HEK293 (cell line): ENCODE measurements at regions not wholly inside any gene's neighbourhood (a gene's known extent, or its start where the extent isn't known, plus 50 kb on each side); places are given as distances from the start of the nearest gene placed in this dataset.

Experiments used
- CTCF ChIA-PET: fragments of 350-600 bp; formaldehyde crosslinking; extraction: SDS; loops from one replicate; lab custom pipeline; 2021; ENCODE audit warnings: antibody characterized with exemption; lab: Yijun Ruan, JAX
- POLR2A ChIA-PET: fragments of 300-600 bp; formaldehyde crosslinking; extraction: SDS; loops from one replicate; lab custom pipeline; 2020; ENCODE audit warnings: antibody characterized with exemption, inconsistent platforms; lab: Yijun Ruan, JAX
- H3K27ac ChIP-seq: fragments of 200-500 bp; sonication (Bioruptor generic); 2 replicates; pipeline ENCODE4 v1.5.1; 2014; ENCODE audit warnings: low read depth, low read length, control low read depth, inconsistent platforms; ENCODE audit errors: extremely low read depth
- H3K36me3 ChIP-seq, 2 experiments: fragments of 200-500 bp in 1 of 2; sonication (Bioruptor generic) in 1 of 2; 1 replicate in 1 of 2; 2 replicates in 1 of 2; pipeline ENCODE4 v1.5.1; 2014 to 2017; ENCODE audit warnings: inconsistent platforms in 2 of 2, low read length in 2 of 2; ENCODE audit not compliant: control insufficient read depth in 2 of 2, insufficient read depth in 1 of 2
- H3K4me1 ChIP-seq: fragments of 200-500 bp; sonication (Bioruptor generic); 2 replicates; pipeline ENCODE4 v1.5.1; 2014; ENCODE audit warnings: mild to moderate bottlenecking, low read length, inconsistent platforms; ENCODE audit not compliant: control insufficient read depth, insufficient read depth
- H3K4me3 ChIP-seq: 2 replicates; pipeline ENCODE4 v1.5.1; 2011; ENCODE audit warnings: low read depth, mild to moderate bottlenecking, control low read depth, low read length, moderate library complexity
- H3K9me3 ChIP-seq: fragments of 200-500 bp; sonication (Bioruptor generic); 2 replicates; pipeline ENCODE4 v1.5.1; 2014; ENCODE audit warnings: low read depth, low read length, inconsistent platforms; ENCODE audit not compliant: control insufficient read depth, insufficient read depth
- BCL6B ChIP-seq: fragments of 450-650 bp; formaldehyde crosslinking; IDR thresholded peaks from 2 replicates; pipeline ENCODE4 v1.5.1; 2017; ENCODE audit warnings: missing biosample characterization, missing genetic modification characterization
- FEZF1 ChIP-seq: fragments of 450-650 bp; formaldehyde crosslinking; IDR thresholded peaks from 2 replicates; pipeline ENCODE4 v1.5.1; 2016; ENCODE audit warnings: missing biosample characterization, missing genetic modification characterization
- KLF17 ChIP-seq: fragments of 450-650 bp; formaldehyde crosslinking; IDR thresholded peaks from 2 replicates; pipeline ENCODE4 v1.5.1; 2016; ENCODE audit warnings: missing biosample characterization, missing genetic modification characterization
- REPIN1 ChIP-seq: fragments of 450-650 bp; formaldehyde crosslinking; IDR thresholded peaks from 2 replicates; pipeline ENCODE4 v1.5.1; 2017; ENCODE audit warnings: missing biosample characterization, missing genetic modification characterization, low read depth
- TCF7L2 ChIP-seq: IDR thresholded peaks from 2 replicates; pipeline ENCODE4 v1.6.1; 2011; ENCODE audit warnings: low read depth, mild to moderate bottlenecking, inconsistent platforms, low read length, moderate library complexity, borderline replicate concordance
- ZBTB20 ChIP-seq: fragments of 450-650 bp; formaldehyde crosslinking; IDR thresholded peaks from 2 replicates; pipeline ENCODE4 v1.5.1; 2016; ENCODE audit warnings: missing biosample characterization, missing genetic modification characterization
- ZFP41 ChIP-seq: fragments of 450-650 bp; formaldehyde crosslinking; IDR thresholded peaks from 2 replicates; pipeline ENCODE4 v1.5.1; 2016; ENCODE audit warnings: missing biosample characterization, missing genetic modification characterization, borderline replicate concordance
- ZFP69B ChIP-seq: fragments of 450-650 bp; formaldehyde crosslinking; IDR thresholded peaks from 2 replicates; pipeline ENCODE4 v1.5.1; 2016; ENCODE audit warnings: missing biosample characterization, missing genetic modification characterization
- ZNF10 ChIP-seq: fragments of 450-650 bp; formaldehyde crosslinking; IDR thresholded peaks from 2 replicates; pipeline ENCODE4 v1.5.1; 2017; ENCODE audit warnings: missing biosample characterization, missing genetic modification characterization
- ZNF133 ChIP-seq: fragments of 450-650 bp; formaldehyde crosslinking; IDR thresholded peaks from 2 replicates; pipeline ENCODE4 v1.5.1; 2016; ENCODE audit warnings: missing biosample characterization, missing genetic modification characterization
- ZNF155 ChIP-seq: fragments of 450-650 bp; formaldehyde crosslinking; IDR thresholded peaks from 2 replicates; pipeline ENCODE4 v1.5.1; 2016; ENCODE audit warnings: missing biosample characterization, missing genetic modification characterization
- ZNF175 ChIP-seq: fragments of 450-650 bp; formaldehyde crosslinking; IDR thresholded peaks from 2 replicates; pipeline ENCODE4 v1.5.1; 2016; ENCODE audit warnings: missing biosample characterization, missing genetic modification characterization
- ZNF18 ChIP-seq: fragments of 450-650 bp; formaldehyde crosslinking; IDR thresholded peaks from 2 replicates; pipeline ENCODE4 v1.5.1; 2016; ENCODE audit warnings: missing biosample characterization, missing genetic modification characterization
- ZNF248 ChIP-seq: fragments of 450-650 bp; formaldehyde crosslinking; IDR thresholded peaks from 2 replicates; pipeline ENCODE4 v1.5.1; 2017; ENCODE audit warnings: missing biosample characterization, missing genetic modification characterization
- ZNF473 ChIP-seq: fragments of 450-650 bp; formaldehyde crosslinking; IDR thresholded peaks from 2 replicates; pipeline ENCODE4 v1.5.1; 2017; ENCODE audit warnings: missing biosample characterization, missing genetic modification characterization
- ZNF510 ChIP-seq: fragments of 450-650 bp; formaldehyde crosslinking; IDR thresholded peaks from 2 replicates; pipeline ENCODE4 v1.5.1; 2018; ENCODE audit warnings: mild to moderate bottlenecking, missing genetic modification characterization, missing biosample characterization; ENCODE audit not compliant: insufficient replicate concordance
- ZSCAN23 ChIP-seq: fragments of 450-650 bp; formaldehyde crosslinking; IDR thresholded peaks from 2 replicates; pipeline ENCODE4 v1.5.1; 2016; ENCODE audit warnings: missing biosample characterization, missing genetic modification characterization
- ZXDB ChIP-seq: fragments of 450-650 bp; formaldehyde crosslinking; IDR thresholded peaks from 2 replicates; pipeline ENCODE4 v1.5.1; 2016; ENCODE audit warnings: missing biosample characterization, missing genetic modification characterization
- TF ChIP-seq, protein P1 (sequence below): fragments of 450-650 bp; formaldehyde crosslinking; IDR thresholded peaks from 2 replicates; pipeline ENCODE4 v1.5.1; 2016; ENCODE audit warnings: missing biosample characterization, missing genetic modification characterization, borderline replicate concordance
- TF ChIP-seq, protein P2 (sequence below): fragments of 450-650 bp; formaldehyde crosslinking; IDR thresholded peaks from 2 replicates; pipeline ENCODE4 v1.5.1; 2017; ENCODE audit warnings: missing biosample characterization, missing genetic modification characterization
- TF ChIP-seq, protein P3 (sequence below): IDR thresholded peaks from 2 replicates; pipeline ENCODE4 v1.6.1; 2011; ENCODE audit warnings: mild to moderate bottlenecking, low read depth, low read length, borderline replicate concordance

GRCh38 chr2:186325827-186326535, 160.1 kb upstream of the ZC3H15 start:
- Histone ChIP-seq H3K27ac (no peak overlapping the region), H3K4me1 (no peaks in the 10 kb centered on the region), H3K4me3 (no peak overlapping the region), H3K36me3 (no peaks in the 10 kb centered on the region), H3K9me3 (no peaks in the 10 kb centered on the region)
- no peak for TF ChIP-seq TCF7L2
- no peak for TF ChIP-seq REPIN1 (tag by site-specific recombination)
- TF ChIP-seq, protein P1, sequence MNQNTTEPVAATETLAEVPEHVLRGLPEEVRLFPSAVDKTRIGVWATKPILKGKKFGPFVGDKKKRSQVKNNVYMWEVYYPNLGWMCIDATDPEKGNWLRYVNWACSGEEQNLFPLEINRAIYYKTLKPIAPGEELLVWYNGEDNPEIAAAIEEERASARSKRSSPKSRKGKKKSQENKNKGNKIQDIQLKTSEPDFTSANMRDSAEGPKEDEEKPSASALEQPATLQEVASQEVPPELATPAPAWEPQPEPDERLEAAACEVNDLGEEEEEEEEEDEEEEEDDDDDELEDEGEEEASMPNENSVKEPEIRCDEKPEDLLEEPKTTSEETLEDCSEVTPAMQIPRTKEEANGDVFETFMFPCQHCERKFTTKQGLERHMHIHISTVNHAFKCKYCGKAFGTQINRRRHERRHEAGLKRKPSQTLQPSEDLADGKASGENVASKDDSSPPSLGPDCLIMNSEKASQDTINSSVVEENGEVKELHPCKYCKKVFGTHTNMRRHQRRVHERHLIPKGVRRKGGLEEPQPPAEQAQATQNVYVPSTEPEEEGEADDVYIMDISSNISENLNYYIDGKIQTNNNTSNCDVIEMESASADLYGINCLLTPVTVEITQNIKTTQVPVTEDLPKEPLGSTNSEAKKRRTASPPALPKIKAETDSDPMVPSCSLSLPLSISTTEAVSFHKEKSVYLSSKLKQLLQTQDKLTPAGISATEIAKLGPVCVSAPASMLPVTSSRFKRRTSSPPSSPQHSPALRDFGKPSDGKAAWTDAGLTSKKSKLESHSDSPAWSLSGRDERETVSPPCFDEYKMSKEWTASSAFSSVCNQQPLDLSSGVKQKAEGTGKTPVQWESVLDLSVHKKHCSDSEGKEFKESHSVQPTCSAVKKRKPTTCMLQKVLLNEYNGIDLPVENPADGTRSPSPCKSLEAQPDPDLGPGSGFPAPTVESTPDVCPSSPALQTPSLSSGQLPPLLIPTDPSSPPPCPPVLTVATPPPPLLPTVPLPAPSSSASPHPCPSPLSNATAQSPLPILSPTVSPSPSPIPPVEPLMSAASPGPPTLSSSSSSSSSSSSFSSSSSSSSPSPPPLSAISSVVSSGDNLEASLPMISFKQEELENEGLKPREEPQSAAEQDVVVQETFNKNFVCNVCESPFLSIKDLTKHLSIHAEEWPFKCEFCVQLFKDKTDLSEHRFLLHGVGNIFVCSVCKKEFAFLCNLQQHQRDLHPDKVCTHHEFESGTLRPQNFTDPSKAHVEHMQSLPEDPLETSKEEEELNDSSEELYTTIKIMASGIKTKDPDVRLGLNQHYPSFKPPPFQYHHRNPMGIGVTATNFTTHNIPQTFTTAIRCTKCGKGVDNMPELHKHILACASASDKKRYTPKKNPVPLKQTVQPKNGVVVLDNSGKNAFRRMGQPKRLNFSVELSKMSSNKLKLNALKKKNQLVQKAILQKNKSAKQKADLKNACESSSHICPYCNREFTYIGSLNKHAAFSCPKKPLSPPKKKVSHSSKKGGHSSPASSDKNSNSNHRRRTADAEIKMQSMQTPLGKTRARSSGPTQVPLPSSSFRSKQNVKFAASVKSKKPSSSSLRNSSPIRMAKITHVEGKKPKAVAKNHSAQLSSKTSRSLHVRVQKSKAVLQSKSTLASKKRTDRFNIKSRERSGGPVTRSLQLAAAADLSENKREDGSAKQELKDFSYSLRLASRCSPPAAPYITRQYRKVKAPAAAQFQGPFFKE (tag by site-specific recombination) = no peak
- TF ChIP-seq ZXDB = no peak
- no peak for TF ChIP-seq ZNF175 (tag by site-specific recombination)
- no peak for TF ChIP-seq ZNF10 (tag by site-specific recombination)
- no peak for TF ChIP-seq ZNF18
- TF ChIP-seq, protein P2, sequence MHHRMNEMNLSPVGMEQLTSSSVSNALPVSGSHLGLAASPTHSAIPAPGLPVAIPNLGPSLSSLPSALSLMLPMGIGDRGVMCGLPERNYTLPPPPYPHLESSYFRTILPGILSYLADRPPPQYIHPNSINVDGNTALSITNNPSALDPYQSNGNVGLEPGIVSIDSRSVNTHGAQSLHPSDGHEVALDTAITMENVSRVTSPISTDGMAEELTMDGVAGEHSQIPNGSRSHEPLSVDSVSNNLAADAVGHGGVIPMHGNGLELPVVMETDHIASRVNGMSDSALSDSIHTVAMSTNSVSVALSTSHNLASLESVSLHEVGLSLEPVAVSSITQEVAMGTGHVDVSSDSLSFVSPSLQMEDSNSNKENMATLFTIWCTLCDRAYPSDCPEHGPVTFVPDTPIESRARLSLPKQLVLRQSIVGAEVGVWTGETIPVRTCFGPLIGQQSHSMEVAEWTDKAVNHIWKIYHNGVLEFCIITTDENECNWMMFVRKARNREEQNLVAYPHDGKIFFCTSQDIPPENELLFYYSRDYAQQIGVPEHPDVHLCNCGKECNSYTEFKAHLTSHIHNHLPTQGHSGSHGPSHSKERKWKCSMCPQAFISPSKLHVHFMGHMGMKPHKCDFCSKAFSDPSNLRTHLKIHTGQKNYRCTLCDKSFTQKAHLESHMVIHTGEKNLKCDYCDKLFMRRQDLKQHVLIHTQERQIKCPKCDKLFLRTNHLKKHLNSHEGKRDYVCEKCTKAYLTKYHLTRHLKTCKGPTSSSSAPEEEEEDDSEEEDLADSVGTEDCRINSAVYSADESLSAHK = no peak
- TF ChIP-seq ZNF510 (tag by site-specific recombination) = no peak
- POLR2A ChIA-PET = no interaction called here
- CTCF ChIA-PET = no interaction called here

DNA sequence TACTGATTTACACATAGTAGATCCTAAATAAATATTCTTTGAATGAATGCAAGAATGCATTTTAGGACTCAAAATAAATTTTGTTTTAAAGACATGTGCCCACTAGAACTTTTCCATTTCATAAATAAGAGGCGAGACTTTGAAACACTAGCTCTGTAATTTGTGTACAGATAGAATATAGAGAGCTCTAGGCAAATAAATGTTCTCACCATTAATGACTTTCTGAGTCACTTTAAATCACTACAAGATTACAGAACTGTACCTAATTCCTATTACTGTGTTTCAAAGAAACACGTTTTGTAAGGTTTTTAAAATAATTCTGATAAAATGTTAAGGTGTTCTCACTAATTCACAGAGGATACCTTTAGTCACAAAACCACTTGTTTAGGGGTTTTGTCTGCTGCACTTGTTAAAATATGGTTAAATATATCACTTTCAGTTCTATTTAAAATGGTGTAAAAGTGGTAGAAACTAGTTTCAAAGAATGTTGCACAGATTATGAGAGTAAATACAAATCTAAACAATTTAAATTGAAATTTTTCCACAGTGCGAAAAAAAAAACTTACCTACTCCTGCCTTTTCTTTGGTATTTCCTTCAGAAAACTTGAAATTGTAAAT, 158.7 kb upstream of the ZC3H15 start:
- Histone ChIP-seq H3K9me3 (no peaks in the 10 kb centered on the region), H3K27ac (no peak overlapping the region), H3K4me3 (no peak overlapping the region), H3K4me1 (no peaks in the 10 kb centered on the region), H3K36me3 (no peaks in the 10 kb centered on the region)
- ChIA-PET POLR2A (no interaction called here), CTCF (no interaction called here)
- TF ChIP-seq BCL6B (tag by site-specific recombination) (no peak), ZNF248 (tag by site-specific recombination) (no peak), KLF17 (tag by site-specific recombination) (no peak), ZNF473 (tag by site-specific recombination) (no peak), ZFP41 (tag by site-specific recombination) (no peak), ZNF133 (tag by site-specific recombination) (no peak), ZBTB20 (tag by site-specific recombination) (no peak), ZFP69B (tag by site-specific recombination) (no peak), ZSCAN23 (no peak), FEZF1 (no peak), ZNF155 (no peak)
- TF ChIP-seq, protein P3, sequence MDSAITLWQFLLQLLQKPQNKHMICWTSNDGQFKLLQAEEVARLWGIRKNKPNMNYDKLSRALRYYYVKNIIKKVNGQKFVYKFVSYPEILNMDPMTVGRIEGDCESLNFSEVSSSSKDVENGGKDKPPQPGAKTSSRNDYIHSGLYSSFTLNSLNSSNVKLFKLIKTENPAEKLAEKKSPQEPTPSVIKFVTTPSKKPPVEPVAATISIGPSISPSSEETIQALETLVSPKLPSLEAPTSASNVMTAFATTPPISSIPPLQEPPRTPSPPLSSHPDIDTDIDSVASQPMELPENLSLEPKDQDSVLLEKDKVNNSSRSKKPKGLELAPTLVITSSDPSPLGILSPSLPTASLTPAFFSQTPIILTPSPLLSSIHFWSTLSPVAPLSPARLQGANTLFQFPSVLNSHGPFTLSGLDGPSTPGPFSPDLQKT = no peak
